Upper lobe of right lung (tissue), 1 donor: ENCODE measurements at regions not wholly inside any gene's neighbourhood (a gene's known extent, or its start where the extent isn't known, plus 50 kb on each side); places are given as distances from the start of the nearest gene placed in this dataset.

Experiments used
- ATAC-seq: fragments of 200-7000 bp; cut with Tn5 transposase; one replicate; pipeline ENCODE4 v1.9.1; 2020; ENCODE audit warnings: mild to moderate bottlenecking, moderate library complexity
- DNase-seq: peaks from one replicate; pipeline ENCODE4 v3.0.0-alpha.2; 2020
- H3K27ac ChIP-seq: fragments of 200-600 bp; one replicate; pipeline ENCODE4 v1.8.0; 2022
- H3K27me3 ChIP-seq: fragments of 200-600 bp; one replicate; pipeline ENCODE4 v1.8.0; 2022; ENCODE audit warnings: mild to moderate bottlenecking
- H3K36me3 ChIP-seq: fragments of 200-600 bp; one replicate; pipeline ENCODE4 v1.8.0; 2022
- H3K4me1 ChIP-seq: fragments of 200-600 bp; one replicate; pipeline ENCODE4 v1.8.0; 2022
- H3K4me3 ChIP-seq: fragments of 200-600 bp; one replicate; pipeline ENCODE4 v1.8.0; 2022; ENCODE audit warnings: mild to moderate bottlenecking
- H3K9me3 ChIP-seq: fragments of 200-600 bp; one replicate; pipeline ENCODE4 v1.8.0; 2022
- CTCF ChIP-seq: fragments of 200-600 bp; IDR thresholded peaks from one replicate; pipeline ENCODE4 v1.8.0; 2022; ENCODE audit warnings: antibody characterized with exemption
- intact Hi-C: fragments of 100-400 bp; cut with DNase I; formaldehyde crosslinking; loops from one replicate; pipeline ENCODE4 v1.11.0; 2022
- donor health status: DM: no; HTN: yes; CAD: no; lungs with severe emphysema.

GRCh38 chr1:55695552-55695951, 480.4 kb upstream of the USP24 start:
- H3K27ac ChIP-seq: no peak overlapping the region
- ATAC-seq (no peak), DNase-seq (no peak)
- H3K4me1 ChIP-seq: peaks cover 6% of the 10 kb centered on the region
- H3K4me3 ChIP-seq: no peak overlapping the region
- intact Hi-C loops: no loop called here
- H3K27me3 ChIP-seq: no peaks in the 10 kb centered on the region
- no peaks in the 10 kb centered on the region for H3K9me3 ChIP-seq
- no peaks in the 10 kb centered on the region for H3K36me3 ChIP-seq
- no peak for TF ChIP-seq CTCF

GRCh38 chr1:55695151-55695550, 480.0 kb upstream of the USP24 start:
- no peak overlapping the region for H3K4me3 ChIP-seq
- DNase-seq: no peak
- no peak overlapping the region for H3K27ac ChIP-seq
- no peak for TF ChIP-seq CTCF
- no peak for ATAC-seq
- no peaks in the 10 kb centered on the region for H3K36me3 ChIP-seq
- H3K9me3 ChIP-seq: no peaks in the 10 kb centered on the region
- H3K27me3 ChIP-seq: no peaks in the 10 kb centered on the region
- H3K4me1 ChIP-seq: peaks cover 6% of the 10 kb centered on the region
- intact Hi-C loops: no loop called here

GRCh38 chr1:55694310-55694801, 479.2 kb upstream of the USP24 start:
- Histone ChIP-seq H3K9me3 (no peaks in the 10 kb centered on the region), H3K36me3 (no peaks in the 10 kb centered on the region), H3K27ac (no peak overlapping the region), H3K27me3 (no peaks in the 10 kb centered on the region), H3K4me1 (peaks cover 6% of the 10 kb centered on the region), H3K4me3 (no peak overlapping the region)
- intact Hi-C loops: no loop called here
- TF ChIP-seq CTCF: no peak
- ATAC-seq (peak; percentile 67), DNase-seq (no peak)

- Histone ChIP-seq H3K36me3 (no peaks in the 10 kb centered on the region), H3K4me1 (peaks cover 6% of the 10 kb centered on the region), H3K9me3 (no peaks in the 10 kb centered on the region), H3K27ac (no peak overlapping the region), H3K4me3 (no peak overlapping the region), H3K27me3 (no peaks in the 10 kb centered on the region)
- ATAC-seq (no peak), DNase-seq (no peak)
- no peak for TF ChIP-seq CTCF
- intact Hi-C loops: no loop called here
Observed at GRCh38 chr1:55692726-55693125, 477.6 kb upstream of the USP24 start.

GRCh38 chr1:55690366-55690765, 475.2 kb upstream of the USP24 start:
- no peak overlapping the region for H3K4me3 ChIP-seq
- no peaks in the 10 kb centered on the region for H3K36me3 ChIP-seq
- intact Hi-C loops: no loop called here
- H3K4me1 ChIP-seq: no peaks in the 10 kb centered on the region
- H3K27ac ChIP-seq: no peak overlapping the region
- no peaks in the 10 kb centered on the region for H3K27me3 ChIP-seq
- ATAC-seq: no peak
- H3K9me3 ChIP-seq: no peaks in the 10 kb centered on the region
- no peak for TF ChIP-seq CTCF
- no peak for DNase-seq

- H3K27ac ChIP-seq: no peak overlapping the region
- no peak for TF ChIP-seq CTCF
- H3K36me3 ChIP-seq: no peaks in the 10 kb centered on the region
- H3K9me3 ChIP-seq: no peaks in the 10 kb centered on the region
- intact Hi-C loops: no loop called here
- H3K4me1 ChIP-seq: no peaks in the 10 kb centered on the region
- H3K27me3 ChIP-seq: no peaks in the 10 kb centered on the region
- DNase-seq: no peak
- no peak for ATAC-seq
- H3K4me3 ChIP-seq: no peak overlapping the region
Observed at GRCh38 chr1:55689800-55690199, 474.6 kb upstream of the USP24 start.
